ENCODE measurements at regions not wholly inside any gene's neighbourhood (a gene's known extent, or its start where the extent isn't known, plus 50 kb on each side); places are given as distances from the start of the nearest gene placed in this dataset.
"Not testable (repeated sequence)": the region's sequence is repeated elsewhere in the genome, so short reads cannot be mapped to it uniquely, and the experiment has no call there.

DNA sequence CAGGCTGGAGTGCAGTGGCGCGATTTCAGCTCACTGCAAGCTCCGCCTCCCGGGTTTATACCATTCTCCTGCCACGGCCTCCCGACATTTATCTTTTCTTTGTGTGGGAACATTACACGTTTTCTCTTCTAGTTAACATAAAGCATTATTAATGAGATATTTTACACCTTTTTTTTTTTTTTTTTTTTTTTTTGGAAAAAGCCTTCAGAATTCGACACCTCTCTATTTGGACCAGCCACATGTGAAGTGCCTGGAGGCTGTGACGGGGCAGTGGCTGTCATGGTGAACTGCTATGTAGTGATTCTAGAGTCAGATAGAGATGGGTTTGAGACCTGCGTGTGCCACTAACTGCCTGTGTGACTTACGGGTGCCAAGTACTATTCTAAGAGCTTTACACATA, 64.3 kb downstream of the SMIM38 start:
- ChIA-PET CTCF (no interaction called here), POLR2A (ENCODE audit: low non-redundant PET) (no interaction called here)
- TF ChIP-seq, protein P1, sequence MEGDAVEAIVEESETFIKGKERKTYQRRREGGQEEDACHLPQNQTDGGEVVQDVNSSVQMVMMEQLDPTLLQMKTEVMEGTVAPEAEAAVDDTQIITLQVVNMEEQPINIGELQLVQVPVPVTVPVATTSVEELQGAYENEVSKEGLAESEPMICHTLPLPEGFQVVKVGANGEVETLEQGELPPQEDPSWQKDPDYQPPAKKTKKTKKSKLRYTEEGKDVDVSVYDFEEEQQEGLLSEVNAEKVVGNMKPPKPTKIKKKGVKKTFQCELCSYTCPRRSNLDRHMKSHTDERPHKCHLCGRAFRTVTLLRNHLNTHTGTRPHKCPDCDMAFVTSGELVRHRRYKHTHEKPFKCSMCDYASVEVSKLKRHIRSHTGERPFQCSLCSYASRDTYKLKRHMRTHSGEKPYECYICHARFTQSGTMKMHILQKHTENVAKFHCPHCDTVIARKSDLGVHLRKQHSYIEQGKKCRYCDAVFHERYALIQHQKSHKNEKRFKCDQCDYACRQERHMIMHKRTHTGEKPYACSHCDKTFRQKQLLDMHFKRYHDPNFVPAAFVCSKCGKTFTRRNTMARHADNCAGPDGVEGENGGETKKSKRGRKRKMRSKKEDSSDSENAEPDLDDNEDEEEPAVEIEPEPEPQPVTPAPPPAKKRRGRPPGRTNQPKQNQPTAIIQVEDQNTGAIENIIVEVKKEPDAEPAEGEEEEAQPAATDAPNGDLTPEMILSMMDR (conservative IDR thresholded peaks at IDR 0.05; ENCODE audit: low read depth), result no peak

DNA sequence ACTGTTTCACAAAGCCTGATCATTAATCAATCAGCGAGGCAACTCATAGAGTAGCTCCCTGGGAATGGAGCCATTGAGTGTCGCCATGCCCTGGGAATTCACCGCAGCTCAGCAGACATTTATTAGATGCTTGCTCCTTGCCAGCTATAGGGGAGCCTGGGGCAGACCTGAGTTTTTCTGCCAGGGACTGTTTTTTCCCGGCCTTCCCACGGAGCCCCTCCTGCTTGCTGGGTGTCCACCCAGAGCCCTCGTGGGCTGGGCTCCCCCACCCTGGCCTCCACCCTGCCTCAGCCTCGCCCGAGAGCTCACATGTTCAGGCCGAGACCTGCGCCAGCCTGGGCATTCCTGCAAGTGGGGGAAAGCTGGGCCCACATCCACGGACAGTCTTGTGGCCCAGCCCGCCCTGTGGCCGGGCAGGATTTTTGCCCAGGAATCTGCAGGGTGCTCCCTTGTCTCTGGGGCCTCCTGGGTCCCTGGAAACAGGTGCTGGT, 64.9 kb downstream of the SMIM38 start:
- TF ChIP-seq, protein P1 (conservative IDR thresholded peaks at IDR 0.05; ENCODE audit: low read depth), result no peak
- CTCF ChIA-PET, result no interaction called here
- POLR2A ChIA-PET (ENCODE audit: low non-redundant PET), result no interaction called here
- H3K27ac ChIP-seq, result peak overlapping the region; percentile 63
- DNase-seq (ENCODE audit: low spot score), result no peak

More for the DNA sequence above, 64.3 kb downstream of the SMIM38 start:
- H3K27ac ChIP-seq, result no peak overlapping the region
- DNase-seq (ENCODE audit: low spot score), result no peak

DNA sequence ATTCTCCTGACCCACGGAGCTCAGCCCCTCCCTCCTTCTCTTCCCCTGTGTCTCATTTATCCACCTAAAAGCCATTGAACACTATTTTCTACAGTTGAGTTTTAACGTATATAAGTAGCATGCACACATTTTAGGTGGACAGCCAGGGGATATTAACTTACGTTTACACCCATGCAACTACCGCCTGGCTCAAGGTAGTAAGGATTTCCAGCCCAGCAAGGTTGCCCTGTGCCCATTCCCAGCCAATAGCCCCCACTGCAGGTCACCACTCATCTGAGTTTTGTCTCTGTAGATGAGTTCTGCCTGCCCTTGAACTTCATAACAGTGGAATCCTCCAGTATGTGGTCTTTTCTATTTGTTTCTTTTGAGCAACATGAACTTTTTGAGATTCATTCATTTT, 65.4 kb downstream of the SMIM38 start:
- ChIA-PET CTCF (no interaction called here), POLR2A (ENCODE audit: low non-redundant PET) (no interaction called here)
- peak overlapping the region; percentile 63 for H3K27ac ChIP-seq
- DNase-seq (ENCODE audit: low spot score), result no peak
- TF ChIP-seq, protein P1 (conservative IDR thresholded peaks at IDR 0.05; ENCODE audit: low read depth), result no peak

DNA sequence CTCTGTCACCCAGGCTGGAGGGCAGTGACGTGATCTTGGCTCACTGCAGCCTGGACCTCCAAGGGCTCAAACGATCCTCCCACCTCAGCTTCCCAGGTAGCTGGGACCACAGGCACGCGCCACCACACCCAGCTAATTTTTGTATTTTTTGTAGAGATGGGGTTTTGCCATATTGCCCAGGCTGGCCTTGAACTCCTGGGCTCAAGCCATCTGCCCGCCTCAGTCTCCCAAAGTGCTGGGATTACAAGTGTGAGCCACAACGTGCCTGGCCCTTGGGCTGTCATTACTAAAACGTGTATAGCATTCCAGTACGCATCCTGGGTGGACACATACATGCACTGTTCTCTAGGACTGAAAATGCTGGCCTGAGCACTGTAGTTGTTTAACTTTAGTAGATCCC, 65.9 kb downstream of the SMIM38 start:
- CTCF ChIA-PET, result interaction anchor here (0.6 kb wide), 1 partner anchor 210 kb away, joined by 7 read pairs; no protein-coding TSS in a partner anchor
- peak overlapping the region; percentile 63 for H3K27ac ChIP-seq
- POLR2A ChIA-PET (ENCODE audit: low non-redundant PET); DNase-seq (ENCODE audit: low spot score): not testable (repeated sequence)

DNA sequence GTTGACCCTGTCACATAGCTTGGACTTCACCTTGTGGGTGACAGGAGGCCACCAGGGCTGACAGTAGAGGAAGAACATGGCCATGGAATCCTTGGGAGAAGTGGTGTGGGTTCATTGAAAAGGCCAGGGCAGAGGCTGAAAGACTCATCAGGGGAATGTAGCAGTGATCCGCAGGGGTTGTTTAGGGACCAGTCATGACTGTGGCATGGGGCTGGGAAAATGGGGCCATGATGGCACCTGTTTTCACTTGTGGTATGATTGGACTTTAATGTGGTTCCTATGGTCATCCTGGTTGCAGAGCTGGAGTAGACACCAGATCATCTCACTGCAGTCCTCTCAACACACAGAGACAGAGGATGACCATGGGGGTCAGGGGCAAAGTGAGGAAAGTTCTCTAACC, 66.7 kb upstream of the MYEOV start:
- no peak for DNase-seq (ENCODE audit: low spot score)
- ChIA-PET POLR2A (ENCODE audit: low non-redundant PET) (no interaction called here), CTCF (no interaction called here)
- H3K27ac ChIP-seq, result no peak overlapping the region
- TF ChIP-seq, protein P1 (conservative IDR thresholded peaks at IDR 0.05; ENCODE audit: low read depth), result no peak

DNA sequence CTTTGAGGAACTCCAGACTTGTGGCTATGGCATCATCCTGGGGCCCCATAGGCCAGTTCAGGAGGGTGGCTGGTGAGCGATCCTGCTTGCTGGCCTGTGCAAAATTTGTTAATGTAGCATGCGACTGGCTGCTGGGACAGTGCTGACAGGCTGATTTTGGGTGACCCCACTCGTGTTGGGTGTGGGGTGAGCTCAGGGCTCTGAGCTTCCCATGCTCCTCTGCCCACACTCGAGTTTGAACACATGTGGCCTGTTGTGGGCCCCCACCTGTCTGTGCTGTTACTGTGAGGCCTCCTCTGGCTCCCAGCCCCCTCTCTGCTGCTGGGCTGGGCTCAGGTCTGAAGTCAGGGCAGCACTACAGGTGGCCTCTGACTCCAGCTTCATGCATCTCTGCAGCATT, 64.4 kb upstream of the MYEOV start:
- TF ChIP-seq, protein P1 (conservative IDR thresholded peaks at IDR 0.05; ENCODE audit: low read depth), result no peak
- ChIA-PET POLR2A (ENCODE audit: low non-redundant PET) (no interaction called here), CTCF (no interaction called here)
- DNase-seq (ENCODE audit: low spot score), result no peak
- H3K27ac ChIP-seq, result no peak overlapping the region

DNA sequence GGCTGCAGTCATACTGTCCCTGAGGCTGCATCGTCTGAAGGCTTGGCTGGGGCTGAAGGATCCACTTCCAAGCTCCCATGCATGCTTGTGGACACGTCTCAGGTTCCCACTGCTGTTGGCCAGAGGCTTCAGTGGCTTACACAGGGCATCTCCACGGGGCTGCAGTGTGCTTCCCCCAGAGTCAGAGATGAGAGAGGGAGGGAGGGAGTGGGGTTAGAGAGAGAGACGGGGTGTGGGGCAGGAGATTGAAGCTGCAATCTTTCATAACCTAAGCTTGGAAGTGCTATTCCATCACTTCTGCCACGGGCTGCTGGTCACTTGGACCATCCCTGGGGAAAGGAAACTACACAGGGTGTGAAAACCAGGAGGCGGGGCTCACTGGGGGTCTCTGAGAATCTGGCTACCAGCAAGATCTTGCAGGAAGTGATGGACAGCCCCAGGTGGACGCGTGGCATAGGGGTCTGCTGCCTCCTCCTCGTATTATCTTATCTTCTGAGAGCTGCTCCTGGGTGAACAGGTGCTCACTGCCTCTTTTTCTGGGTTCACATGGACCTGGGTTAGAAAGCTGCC, 63.0 kb upstream of the MYEOV start:
- H3K27ac ChIP-seq, result no peak overlapping the region
- ChIA-PET POLR2A (ENCODE audit: low non-redundant PET) (no interaction called here), CTCF (interaction anchor here (0.6 to 0.7 kb wide), 2 partner anchors 61 to 84 kb away, joined by 3 read pairs; no protein-coding TSS in a partner anchor)
- TF ChIP-seq, protein P1 (conservative IDR thresholded peaks at IDR 0.05; ENCODE audit: low read depth), result no peak
- DNase-seq (ENCODE audit: low spot score), result no peak
